Fibroblast of mammary gland (primary cell): ENCODE measurements at regions not wholly inside any gene's neighbourhood (a gene's known extent, or its start where the extent isn't known, plus 50 kb on each side); places are given as distances from the start of the nearest gene placed in this dataset.
"Not testable (repeated sequence)": the region's sequence is repeated elsewhere in the genome, so short reads cannot be mapped to it uniquely, and the experiment has no call there.

ENCODE experiments used
- DNase-seq: peaks from one replicate; pipeline ENCODE4 v3.0.0-alpha.2; 2010; ENCODE audit warnings: low read depth
- H3K4me3 ChIP-seq: 2 replicates; pipeline ENCODE4 v1.5.1; 2011; ENCODE audit warnings: low read depth, mild to moderate bottlenecking, low read length, moderate library complexity; ENCODE audit not compliant: control insufficient read depth
- CTCF ChIP-seq: conservative IDR thresholded peaks from 2 replicates; pipeline ENCODE4 v1.5.1; 2011; ENCODE audit warnings: low read depth, low read length, inconsistent platforms; ENCODE audit not compliant: control insufficient read depth, insufficient read depth

GRCh38 chr3:68523330-68523729, 409.0 kb downstream of the TAFA4 start:
- no peak for TF ChIP-seq CTCF
- no peak overlapping the region for H3K4me3 ChIP-seq
- no peak for DNase-seq

- no peak overlapping the region for H3K4me3 ChIP-seq
- TF ChIP-seq CTCF: no peak
- no peak for DNase-seq
Measured at GRCh38 chr3:68515237-68515636, 417.1 kb downstream of the TAFA4 start.

DNA sequence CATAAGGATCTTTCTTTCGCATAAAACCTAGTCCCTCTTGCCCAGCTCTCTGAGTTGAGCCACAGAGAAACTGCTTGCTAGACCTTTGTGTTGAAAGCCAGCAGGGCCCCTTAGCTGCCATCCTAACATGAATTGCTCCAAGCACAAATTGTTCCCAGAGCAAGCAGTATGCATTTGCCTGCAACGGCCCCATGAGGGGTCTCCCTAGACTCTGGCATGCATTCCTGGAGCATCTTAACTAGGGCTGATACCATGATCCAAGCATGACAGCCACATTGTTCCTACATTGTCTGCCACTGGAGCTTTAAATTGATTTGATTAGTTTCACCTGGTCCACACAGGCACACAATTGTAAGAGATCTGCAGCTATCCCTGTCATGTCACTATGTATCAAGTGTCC, 428.1 kb downstream of the TAFA4 start:
- no peak overlapping the region for H3K4me3 ChIP-seq
- TF ChIP-seq CTCF: no peak

GRCh38 chr3:68485845-68486244, 446.5 kb downstream of the TAFA4 start:
- DNase-seq, H3K4me3 ChIP-seq: not testable (repeated sequence)

More for the DNA sequence above, 428.1 kb downstream of the TAFA4 start:
- DNase-seq: no peak

- TF ChIP-seq CTCF: no peak
- no peak overlapping the region for H3K4me3 ChIP-seq
- no peak for DNase-seq
Measured at GRCh38 chr3:68485051-68485450, 447.3 kb downstream of the TAFA4 start.

DNA sequence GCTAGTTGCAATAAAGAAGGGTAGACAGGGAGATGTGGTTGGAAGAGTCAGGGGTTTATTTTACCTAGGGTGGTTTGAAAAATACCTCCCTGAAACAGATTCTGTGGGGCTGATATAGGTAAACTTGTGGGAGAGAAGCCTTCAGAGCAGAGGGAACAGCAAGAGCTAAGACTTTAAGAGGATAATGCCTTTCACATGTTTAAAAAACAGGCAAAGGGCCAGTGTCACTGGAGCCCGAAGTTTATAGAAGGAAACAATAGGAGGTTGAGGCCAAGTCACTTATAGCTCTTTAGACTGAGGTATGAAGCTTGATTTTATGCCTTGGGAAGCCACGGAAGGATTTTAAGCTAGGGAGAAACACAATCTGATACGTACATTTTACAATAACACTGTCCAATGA, 448.7 kb downstream of the TAFA4 start:
- TF ChIP-seq CTCF: no peak
- no peak overlapping the region for H3K4me3 ChIP-seq
- DNase-seq: no peak

DNA sequence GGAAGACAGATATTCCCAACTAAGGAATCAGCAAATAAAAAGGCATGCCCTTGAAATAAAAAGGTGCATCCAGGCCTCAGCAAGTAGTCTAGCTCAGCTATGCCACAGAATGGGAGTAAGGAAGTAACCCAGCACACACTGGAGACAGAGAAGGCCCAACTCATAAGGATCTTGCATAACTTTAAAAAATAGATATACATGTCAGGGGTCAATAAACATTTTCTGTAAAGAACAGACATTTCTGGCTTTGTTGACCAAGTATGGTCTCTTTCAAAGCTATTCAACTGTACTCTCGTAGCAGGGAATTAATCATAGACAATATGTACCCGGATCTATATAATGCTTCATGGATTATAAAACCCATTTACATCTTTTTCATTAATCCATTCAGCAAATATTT, 449.3 kb downstream of the TAFA4 start:
- DNase-seq: no peak
- no peak for TF ChIP-seq CTCF
- no peak overlapping the region for H3K4me3 ChIP-seq
